ENCODE measurements at regions not wholly inside any gene's neighbourhood (a gene's known extent, or its start where the extent isn't known, plus 50 kb on each side); places are given as distances from the start of the nearest gene placed in this dataset.

GRCh38 chr3:139280027-139280671, 63.7 kb upstream of the MRPS22 start:
- no peak for DNase-seq
- intact Hi-C loops (cut with DNase I), result loop anchor here in 1 of 10 donors (2.0 kb wide), 1 partner anchor 53 kb away; no protein-coding TSS in a partner anchor
- Histone ChIP-seq H3K27me3 (no peaks in the 10 kb centered on the region), H3K36me3 (no peaks in the 10 kb centered on the region), H3K9me3 (peaks cover 0 to 10% (median 0%) of the 10 kb centered on the region in 11 donors), H3K4me3 (no peak overlapping the region), H3K4me1 (peaks cover 0 to 5% (median 0%) of the 10 kb centered on the region in 9 donors), H3K27ac (no peak overlapping the region)
- TF ChIP-seq, protein P1, sequence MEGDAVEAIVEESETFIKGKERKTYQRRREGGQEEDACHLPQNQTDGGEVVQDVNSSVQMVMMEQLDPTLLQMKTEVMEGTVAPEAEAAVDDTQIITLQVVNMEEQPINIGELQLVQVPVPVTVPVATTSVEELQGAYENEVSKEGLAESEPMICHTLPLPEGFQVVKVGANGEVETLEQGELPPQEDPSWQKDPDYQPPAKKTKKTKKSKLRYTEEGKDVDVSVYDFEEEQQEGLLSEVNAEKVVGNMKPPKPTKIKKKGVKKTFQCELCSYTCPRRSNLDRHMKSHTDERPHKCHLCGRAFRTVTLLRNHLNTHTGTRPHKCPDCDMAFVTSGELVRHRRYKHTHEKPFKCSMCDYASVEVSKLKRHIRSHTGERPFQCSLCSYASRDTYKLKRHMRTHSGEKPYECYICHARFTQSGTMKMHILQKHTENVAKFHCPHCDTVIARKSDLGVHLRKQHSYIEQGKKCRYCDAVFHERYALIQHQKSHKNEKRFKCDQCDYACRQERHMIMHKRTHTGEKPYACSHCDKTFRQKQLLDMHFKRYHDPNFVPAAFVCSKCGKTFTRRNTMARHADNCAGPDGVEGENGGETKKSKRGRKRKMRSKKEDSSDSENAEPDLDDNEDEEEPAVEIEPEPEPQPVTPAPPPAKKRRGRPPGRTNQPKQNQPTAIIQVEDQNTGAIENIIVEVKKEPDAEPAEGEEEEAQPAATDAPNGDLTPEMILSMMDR (IDR thresholded peaks at IDR 0.05), result no peak
- ATAC-seq, result no peak
- 76 to 80% methylated on average over 3 of the region's 3 CpGs for WGBS, 2 donors

GRCh38 chr3:139281096-139281495, 62.7 kb upstream of the MRPS22 start:
- TF ChIP-seq, protein P1 (IDR thresholded peaks at IDR 0.05), result no peak
- 82 to 92% methylated on average over 2 of the region's 2 CpGs for WGBS, 2 donors
- intact Hi-C loops (cut with DNase I), result loop anchor here in 1 of 10 donors (2.0 kb wide), 1 partner anchor 52 kb away; no protein-coding TSS in a partner anchor
- Histone ChIP-seq H3K36me3 (no peaks in the 10 kb centered on the region), H3K4me1 (peaks cover 0 to 7% (median 0%) of the 10 kb centered on the region in 9 donors), H3K9me3 (peaks cover 0 to 10% (median 0%) of the 10 kb centered on the region in 11 donors), H3K4me3 (no peak overlapping the region), H3K27me3 (no peaks in the 10 kb centered on the region), H3K27ac (no peak overlapping the region)
- DNase-seq (no peak), ATAC-seq (no peak)

GRCh38 chr3:139281522-139282196, 62.2 kb upstream of the MRPS22 start:
- DNase-seq (no peak), ATAC-seq (no peak)
- H3K9me3 ChIP-seq, result peaks cover 0 to 9% (median 0%) of the 10 kb centered on the region in 11 donors
- TF ChIP-seq, protein P1 (IDR thresholded peaks at IDR 0.05), result no peak
- intact Hi-C loops (cut with DNase I), result loop anchor here in 1 of 10 donors (2.0 kb wide), 1 partner anchor 51 kb away; no protein-coding TSS in a partner anchor
- no peaks in the 10 kb centered on the region for H3K27me3 ChIP-seq
- 76 to 77% methylated on average over 16 of the region's 16 CpGs for WGBS, 2 donors
- peaks cover 0 to 13% (median 0%) of the 10 kb centered on the region in 9 donors for H3K4me1 ChIP-seq
- H3K4me3 ChIP-seq, result no peak overlapping the region
- H3K27ac ChIP-seq, result no peak overlapping the region
- no peaks in the 10 kb centered on the region for H3K36me3 ChIP-seq

- H3K27me3 ChIP-seq, result no peaks in the 10 kb centered on the region
- H3K4me3 ChIP-seq, result no peak overlapping the region
- intact Hi-C loops (cut with DNase I), result no loop called here
- ATAC-seq (no peak), DNase-seq (no peak)
- peaks cover 0 to 29% (median 12%) of the 10 kb centered on the region in 9 donors for H3K4me1 ChIP-seq
- H3K9me3 ChIP-seq, result no peaks in the 10 kb centered on the region
- H3K36me3 ChIP-seq, result no peaks in the 10 kb centered on the region
- TF ChIP-seq, protein P1 (IDR thresholded peaks at IDR 0.05), result no peak
- 78 to 86% methylated on average over 4 of the region's 4 CpGs for WGBS, 2 donors
- no peak overlapping the region for H3K27ac ChIP-seq
Measured at GRCh38 chr3:139283301-139283700, 60.5 kb upstream of the MRPS22 start.
